ENCODE measurements at regions not wholly inside any gene's neighbourhood (a gene's known extent, or its start where the extent isn't known, plus 50 kb on each side); places are given as distances from the start of the nearest gene placed in this dataset.

DNA sequence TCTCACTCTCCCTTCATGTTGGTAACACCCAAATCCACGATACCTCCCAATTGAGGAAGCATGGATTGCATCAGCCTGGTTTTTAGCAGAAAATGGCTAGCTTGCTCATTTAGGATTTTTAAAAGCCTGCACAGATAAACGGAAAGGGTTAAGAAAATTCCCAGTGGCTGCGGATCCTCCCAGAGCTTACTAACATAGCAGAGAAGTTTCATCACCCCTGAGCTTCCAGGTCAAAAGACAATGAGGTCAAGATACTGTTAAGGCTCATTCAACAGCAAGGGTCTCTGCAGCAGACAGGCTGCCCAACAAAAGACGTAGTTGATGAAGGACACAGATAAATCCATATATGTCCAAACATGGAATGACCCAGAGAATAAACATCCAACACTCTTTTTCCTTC lies 220.2 kb downstream of the ASMT start:
- BruUV-seq (replicated peaks), result no TSS peak
- ChIA-PET SMC1A (ENCODE audit: uncharacterized antibody, unreplicated experiment) (no interaction called here), RAD21 (ENCODE audit: unreplicated experiment) (no interaction called here), CTCF (no interaction called here), POLR2A (no interaction called here)
- Histone ChIP-seq H3K27me3 (replicated peaks in 1 of 2; ENCODE audit: control insufficient read depth in 2 of 2, insufficient read depth in 2 of 2, low read length in 1 of 2) (no peaks in the 10 kb centered on the region), H3K79me2 (ENCODE audit: control insufficient read depth, insufficient read depth, low read length) (no peaks in the 10 kb centered on the region), H3K4me1 (ENCODE audit: control insufficient read depth, insufficient read depth, low read length) (no peaks in the 10 kb centered on the region), H3K4me3 (no peak overlapping the region), H3K9ac (ENCODE audit: control insufficient read depth, insufficient read depth, low read length) (no peak overlapping the region), H2AFZ (ENCODE audit: control insufficient read depth, low read depth, low read length) (no peak overlapping the region), H3K9me3 (replicated peaks; ENCODE audit: control insufficient read depth, insufficient read depth, low read length) (no peaks in the 10 kb centered on the region; the same call in 2 of the 3 replicates), H3K36me3 (ENCODE audit: control insufficient read depth in 2 of 2, insufficient read depth in 2 of 2, low read length in 1 of 2) (no peaks in the 10 kb centered on the region), H3K27ac (ENCODE audit: control insufficient read depth, insufficient read depth) (no peak overlapping the region), H4K20me1 (ENCODE audit: control insufficient read depth, insufficient read depth) (no peaks in the 10 kb centered on the region), H3K4me2 (ENCODE audit: control insufficient read depth, insufficient read depth) (no peak overlapping the region)
- intact Hi-C loops (cut with micrococcal nuclease; ENCODE audit: unreplicated experiment), result no loop called here
- ATAC-seq, result no peak
- no peak for DNase-seq (ENCODE audit: low read depth, low spot score)
- in situ Hi-C loops (cut with MboI), result no loop called here
- TF ChIP-seq RAD21 (IDR thresholded peaks at IDR 0.05; ENCODE audit: insufficient read depth, low read depth, low read length), result no peak
- TF ChIP-seq, protein P1, sequence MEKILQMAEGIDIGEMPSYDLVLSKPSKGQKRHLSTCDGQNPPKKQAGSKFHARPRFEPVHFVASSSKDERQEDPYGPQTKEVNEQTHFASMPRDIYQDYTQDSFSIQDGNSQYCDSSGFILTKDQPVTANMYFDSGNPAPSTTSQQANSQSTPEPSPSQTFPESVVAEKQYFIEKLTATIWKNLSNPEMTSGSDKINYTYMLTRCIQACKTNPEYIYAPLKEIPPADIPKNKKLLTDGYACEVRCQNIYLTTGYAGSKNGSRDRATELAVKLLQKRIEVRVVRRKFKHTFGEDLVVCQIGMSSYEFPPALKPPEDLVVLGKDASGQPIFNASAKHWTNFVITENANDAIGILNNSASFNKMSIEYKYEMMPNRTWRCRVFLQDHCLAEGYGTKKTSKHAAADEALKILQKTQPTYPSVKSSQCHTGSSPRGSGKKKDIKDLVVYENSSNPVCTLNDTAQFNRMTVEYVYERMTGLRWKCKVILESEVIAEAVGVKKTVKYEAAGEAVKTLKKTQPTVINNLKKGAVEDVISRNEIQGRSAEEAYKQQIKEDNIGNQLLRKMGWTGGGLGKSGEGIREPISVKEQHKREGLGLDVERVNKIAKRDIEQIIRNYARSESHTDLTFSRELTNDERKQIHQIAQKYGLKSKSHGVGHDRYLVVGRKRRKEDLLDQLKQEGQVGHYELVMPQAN (conservative IDR thresholded peaks at IDR 0.05), result no peak
- no peak for TF ChIP-seq WRNIP1 (IDR thresholded peaks at IDR 0.05; ENCODE audit: borderline replicate concordance, low read depth, low read length)
- no peak for TF ChIP-seq SREBF2 (IDR thresholded peaks at IDR 0.05; ENCODE audit: low read length)
- no peak for TF ChIP-seq BHLHE40 (IDR thresholded peaks at IDR 0.05; ENCODE audit: borderline replicate concordance in 1 of 2, low read depth in 2 of 2, low read length in 1 of 2)
- no peak for TF ChIP-seq SMARCA5 (IDR thresholded peaks at IDR 0.05)
- no peak for TF ChIP-seq CHD1 (IDR thresholded peaks at IDR 0.05; ENCODE audit: low read depth, low read length)
- TF ChIP-seq GABPA (IDR thresholded peaks at IDR 0.05; ENCODE audit: low read depth), result no peak
- no peak for TF ChIP-seq NR2C1 (IDR thresholded peaks at IDR 0.05)
- no peak for TF ChIP-seq SMC3 (IDR thresholded peaks at IDR 0.05; ENCODE audit: borderline replicate concordance, low read length)
- TF ChIP-seq BCL11A (IDR thresholded peaks at IDR 0.05; ENCODE audit: low read depth, low read length), result no peak
- no peak for TF ChIP-seq JUND (IDR thresholded peaks at IDR 0.05; ENCODE audit: low read depth, low read length)
- no peak for FAIRE-seq
- WGBS (ENCODE audit: insufficient coverage, insufficient replicate concordance, low lambda C conversion rate, missing lambda C conversion rate), result 51% methylated on average over 4 of the region's 4 CpGs
